ENCODE measurements at regions not wholly inside any gene's neighbourhood (a gene's known extent, or its start where the extent isn't known, plus 50 kb on each side); places are given as distances from the start of the nearest gene placed in this dataset.

- H3K4me3 Mint-ChIP-seq, result no peak overlapping the region
- no peak for DNase-seq
- intact Hi-C loops (cut with micrococcal nuclease), result no loop called here
- peaks cover 22% of the 10 kb centered on the region for H3K27me3 Mint-ChIP-seq
- peaks cover 3% of the 10 kb centered on the region for H3K9me3 Mint-ChIP-seq
- H3K36me3 Mint-ChIP-seq (ENCODE audit: low read depth), result no peaks in the 10 kb centered on the region
- no peak for TF ChIP-seq CTCF (IDR thresholded peaks at IDR 0.05)
- no peaks in the 10 kb centered on the region for H3K4me1 Mint-ChIP-seq
- CTCF ChIA-PET, result no interaction called here
- no peak for ATAC-seq (ENCODE audit: low read depth)
- H3K27ac Mint-ChIP-seq, result no peak overlapping the region
- POLR2A ChIA-PET, result no interaction called here
These were observed 347.0 kb upstream of the ID2 start for GRCh38 chr2:8334866-8335325.

GRCh38 chr2:8335801-8336200, 346.1 kb upstream of the ID2 start:
- Mint-ChIP-seq H3K27me3 (peaks cover 19% of the 10 kb centered on the region), H3K4me3 (no peak overlapping the region), H3K9me3 (peaks cover 3% of the 10 kb centered on the region), H3K4me1 (no peaks in the 10 kb centered on the region), H3K36me3 (ENCODE audit: low read depth) (no peaks in the 10 kb centered on the region), H3K27ac (no peak overlapping the region)
- TF ChIP-seq CTCF (IDR thresholded peaks at IDR 0.05), result no peak
- ChIA-PET CTCF (no interaction called here), POLR2A (no interaction called here)
- intact Hi-C loops (cut with micrococcal nuclease), result no loop called here
- ATAC-seq (ENCODE audit: low read depth), result no peak
- no peak for DNase-seq

- Mint-ChIP-seq H3K4me3 (no peak overlapping the region), H3K27ac (no peak overlapping the region)
- no peak for ATAC-seq (ENCODE audit: low read depth)
These were observed 344.5 kb upstream of the ID2 start for GRCh38 chr2:8337321-8337720.

GRCh38 chr2:8342407-8342806, 339.4 kb upstream of the ID2 start:
- no peak for TF ChIP-seq CTCF (IDR thresholded peaks at IDR 0.05)
- Mint-ChIP-seq H3K4me1 (no peaks in the 10 kb centered on the region), H3K27me3 (peaks cover 10% of the 10 kb centered on the region), H3K36me3 (ENCODE audit: low read depth) (no peaks in the 10 kb centered on the region), H3K4me3 (no peak overlapping the region), H3K9me3 (peaks cover 2% of the 10 kb centered on the region), H3K27ac (no peak overlapping the region)
- POLR2A ChIA-PET, result no interaction called here
- intact Hi-C loops (cut with micrococcal nuclease), result no loop called here
- CTCF ChIA-PET, result no interaction called here
- ATAC-seq (ENCODE audit: low read depth) (no peak), DNase-seq (no peak)

More at GRCh38 chr2:8337321-8337720, 344.5 kb upstream of the ID2 start:
- Mint-ChIP-seq H3K27me3 (peaks cover 18% of the 10 kb centered on the region), H3K9me3 (peaks cover 5% of the 10 kb centered on the region), H3K36me3 (ENCODE audit: low read depth) (no peaks in the 10 kb centered on the region), H3K4me1 (no peaks in the 10 kb centered on the region)
- POLR2A ChIA-PET, result no interaction called here
- no peak for DNase-seq
- intact Hi-C loops (cut with micrococcal nuclease), result no loop called here
- CTCF ChIA-PET, result no interaction called here
- TF ChIP-seq CTCF (IDR thresholded peaks at IDR 0.05), result no peak

GRCh38 chr2:8343031-8343430, 338.8 kb upstream of the ID2 start:
- Mint-ChIP-seq H3K36me3 (ENCODE audit: low read depth) (no peaks in the 10 kb centered on the region), H3K27me3 (peaks cover 10% of the 10 kb centered on the region), H3K4me3 (no peak overlapping the region), H3K27ac (no peak overlapping the region), H3K9me3 (peaks cover 2% of the 10 kb centered on the region), H3K4me1 (no peaks in the 10 kb centered on the region)
- ATAC-seq (ENCODE audit: low read depth), result no peak
- ChIA-PET POLR2A (no interaction called here), CTCF (no interaction called here)
- DNase-seq, result no peak
- intact Hi-C loops (cut with micrococcal nuclease), result no loop called here
- TF ChIP-seq CTCF (IDR thresholded peaks at IDR 0.05), result no peak

Measured in activated B cell treated with CpG ODN at 0.5 μM for 24 hours (primary cell).